Endodermal cell (in vitro differentiated cells): ENCODE measurements at regions not wholly inside any gene's neighbourhood (a gene's known extent, or its start where the extent isn't known, plus 50 kb on each side); places are given as distances from the start of the nearest gene placed in this dataset.

ENCODE experiments used
- DNase-seq: peaks from one replicate; pipeline ENCODE4 v3.0.0-alpha.2; 2017
- H3K27ac ChIP-seq: 2 replicates; pipeline ENCODE4 v1.5.1; 2013; ENCODE audit warnings: mild to moderate bottlenecking, low read depth, low read length, moderate library complexity
- H3K27me3 ChIP-seq: 2 replicates; pipeline ENCODE4 v1.6.1; 2013; ENCODE audit warnings: mild to moderate bottlenecking, low read length, moderate library complexity; ENCODE audit not compliant: insufficient read depth, control insufficient read depth, poor library complexity, severe bottlenecking
- H3K36me3 ChIP-seq: 2 replicates; pipeline ENCODE4 v1.7.0; 2013; ENCODE audit warnings: mild to moderate bottlenecking, low read length, moderate library complexity; ENCODE audit not compliant: control insufficient read depth, insufficient read depth
- H3K4me1 ChIP-seq: one replicate; pipeline ENCODE4 v1.7.0; 2013; ENCODE audit warnings: low read length; ENCODE audit not compliant: control insufficient read depth, insufficient read depth
- H3K4me3 ChIP-seq: 2 replicates; pipeline ENCODE4 v1.5.1; 2013; ENCODE audit warnings: mild to moderate bottlenecking, low read length, moderate library complexity
- H3K9ac ChIP-seq: 2 replicates; pipeline ENCODE4 v1.6.1; 2013; ENCODE audit warnings: mild to moderate bottlenecking, low read length, moderate library complexity; ENCODE audit not compliant: poor library complexity, severe bottlenecking; ENCODE audit errors: extremely low read depth
- H3K9me3 ChIP-seq: 2 replicates; pipeline ENCODE4 v1.6.1; 2013; ENCODE audit warnings: mild to moderate bottlenecking, low read length, moderate library complexity; ENCODE audit not compliant: control insufficient read depth
- H3K27ac Mint-ChIP-seq: 2 replicates; pipeline ENCODE4 v1.8.0; 2020; ENCODE audit warnings: mixed read lengths
- H3K27me3 Mint-ChIP-seq: 2 replicates; pipeline ENCODE4 v1.8.0; 2021; ENCODE audit warnings: mild to moderate bottlenecking, mixed read lengths; ENCODE audit not compliant: insufficient read depth
- H3K36me3 Mint-ChIP-seq: 2 replicates; pipeline ENCODE4 v1.8.0; 2020; ENCODE audit warnings: low read depth, mixed read lengths
- H3K4me1 Mint-ChIP-seq: 2 replicates; pipeline ENCODE4 v1.8.0; 2020; ENCODE audit warnings: mixed read lengths
- H3K4me3 Mint-ChIP-seq: 2 replicates; pipeline ENCODE4 v1.8.0; 2020; ENCODE audit warnings: mild to moderate bottlenecking, moderate library complexity, mixed read lengths
- H3K9me3 Mint-ChIP-seq: 2 replicates; pipeline ENCODE4 v1.8.0; 2020; ENCODE audit warnings: mild to moderate bottlenecking, mixed read lengths
- WGBS, 2 experiments: methylation state at CpG; one replicate each; pipeline versions ENCODE4 v1.1.5 to v1.1.7; 2013; ENCODE audit warnings: missing lambda C conversion rate in 2 of 2, mixed read lengths in 1 of 2; ENCODE audit not compliant: insufficient coverage in 1 of 2, insufficient read length in 1 of 2; 5-methylcytosine and 5-hydroxymethylcytosine counted together
- TF ChIP-seq, protein P1 (sequence below): fragments of 200-600 bp; sonication (generic); conservative IDR thresholded peaks from 2 replicates; pipeline ENCODE4 v1.5.0; 2021; ENCODE audit warnings: antibody characterized with exemption, mild to moderate bottlenecking

DNA sequence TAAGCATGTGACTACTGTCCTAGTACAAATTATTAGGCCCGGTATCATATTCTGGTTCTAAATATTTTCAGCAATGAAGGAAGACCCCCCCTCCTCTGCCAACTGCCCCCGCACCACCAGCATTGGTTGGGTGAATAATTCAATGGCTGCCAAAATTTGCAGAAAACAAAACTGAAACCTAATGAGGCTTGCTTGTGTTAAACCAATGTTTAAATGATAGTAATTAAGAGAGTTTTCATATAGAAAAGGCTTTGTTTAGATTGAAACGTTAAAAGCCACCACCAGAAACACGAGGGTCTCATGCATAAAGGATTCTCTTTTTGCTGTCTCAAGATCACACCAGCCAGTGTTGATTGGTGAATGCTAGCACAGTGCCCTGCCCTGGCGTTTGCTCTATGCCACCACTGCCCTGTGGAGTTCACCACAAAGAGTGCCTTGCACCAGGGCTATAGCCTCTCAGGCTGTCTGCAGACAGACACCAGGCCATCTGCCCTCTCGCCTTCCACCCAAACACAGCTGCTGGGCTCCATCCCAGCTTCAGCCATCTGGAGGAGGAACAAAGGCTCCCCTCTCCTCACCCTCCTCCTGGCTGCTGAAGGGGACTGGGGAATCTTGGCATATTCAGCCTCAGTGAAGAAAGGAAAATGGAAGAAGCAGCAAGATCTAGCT is 200.3 kb upstream of the PFN2 start:
- H3K27ac Mint-ChIP-seq = no peak overlapping the region
- H3K9me3 Mint-ChIP-seq = no peaks in the 10 kb centered on the region
- H3K27me3 Mint-ChIP-seq = peaks cover 13% of the 10 kb centered on the region
- Histone ChIP-seq H3K4me1 (peaks cover 8% of the 10 kb centered on the region), H3K4me3 (no peak overlapping the region), H3K27ac (peak overlapping the region; percentile 28), H3K36me3 (no peaks in the 10 kb centered on the region), H3K9me3 (no peaks in the 10 kb centered on the region), H3K27me3 (no peaks in the 10 kb centered on the region), H3K9ac (no peak overlapping the region)
- no peak for DNase-seq
- WGBS, 2 experiments = 78 to 85% methylated on average over 4 to 6 of the region's 6 CpGs
- H3K4me1 Mint-ChIP-seq = peaks cover 12% of the 10 kb centered on the region
- H3K36me3 Mint-ChIP-seq = no peaks in the 10 kb centered on the region
- TF ChIP-seq, protein P1, sequence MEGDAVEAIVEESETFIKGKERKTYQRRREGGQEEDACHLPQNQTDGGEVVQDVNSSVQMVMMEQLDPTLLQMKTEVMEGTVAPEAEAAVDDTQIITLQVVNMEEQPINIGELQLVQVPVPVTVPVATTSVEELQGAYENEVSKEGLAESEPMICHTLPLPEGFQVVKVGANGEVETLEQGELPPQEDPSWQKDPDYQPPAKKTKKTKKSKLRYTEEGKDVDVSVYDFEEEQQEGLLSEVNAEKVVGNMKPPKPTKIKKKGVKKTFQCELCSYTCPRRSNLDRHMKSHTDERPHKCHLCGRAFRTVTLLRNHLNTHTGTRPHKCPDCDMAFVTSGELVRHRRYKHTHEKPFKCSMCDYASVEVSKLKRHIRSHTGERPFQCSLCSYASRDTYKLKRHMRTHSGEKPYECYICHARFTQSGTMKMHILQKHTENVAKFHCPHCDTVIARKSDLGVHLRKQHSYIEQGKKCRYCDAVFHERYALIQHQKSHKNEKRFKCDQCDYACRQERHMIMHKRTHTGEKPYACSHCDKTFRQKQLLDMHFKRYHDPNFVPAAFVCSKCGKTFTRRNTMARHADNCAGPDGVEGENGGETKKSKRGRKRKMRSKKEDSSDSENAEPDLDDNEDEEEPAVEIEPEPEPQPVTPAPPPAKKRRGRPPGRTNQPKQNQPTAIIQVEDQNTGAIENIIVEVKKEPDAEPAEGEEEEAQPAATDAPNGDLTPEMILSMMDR = no peak
- no peak overlapping the region for H3K4me3 Mint-ChIP-seq

DNA sequence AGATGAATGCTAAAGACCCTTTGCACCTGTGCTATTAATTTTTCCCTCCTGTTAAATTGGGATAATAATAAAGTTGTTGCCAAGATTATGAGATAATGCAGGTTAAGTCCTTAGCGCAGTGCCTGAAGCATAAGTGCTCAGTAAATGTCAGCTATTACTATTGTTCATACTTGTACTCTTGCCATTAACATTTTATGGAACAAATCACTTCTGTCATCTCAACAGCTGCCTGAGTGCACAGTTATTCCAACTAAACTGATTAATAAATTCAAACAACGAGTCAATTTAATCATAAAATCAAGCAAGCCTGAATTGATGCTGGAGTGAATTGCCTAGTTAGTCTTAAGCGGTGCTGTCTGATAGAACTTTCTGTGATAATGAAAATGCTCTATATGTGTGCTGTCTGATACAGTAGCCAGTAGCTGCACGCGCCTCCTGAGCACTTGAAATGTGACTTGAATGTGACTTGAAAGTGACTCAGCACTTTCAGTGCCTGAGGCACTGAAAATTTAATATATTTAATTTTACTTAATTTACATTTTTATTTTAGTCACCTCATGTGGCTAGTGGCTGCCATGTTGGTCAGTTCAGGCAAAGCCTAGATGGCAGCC is 198.7 kb upstream of the PFN2 start:
- 50 to 78% methylated on average over 2 to 5 of the region's 5 CpGs for WGBS, 2 experiments
- no peak overlapping the region for H3K4me3 ChIP-seq
- no peak overlapping the region for H3K9ac ChIP-seq
- H3K27ac ChIP-seq = no peak overlapping the region
- no peaks in the 10 kb centered on the region for H3K27me3 ChIP-seq
- H3K4me3 Mint-ChIP-seq = no peak overlapping the region
- DNase-seq = no peak
- H3K9me3 ChIP-seq = no peaks in the 10 kb centered on the region
- no peaks in the 10 kb centered on the region for H3K9me3 Mint-ChIP-seq
- peaks cover 13% of the 10 kb centered on the region for H3K27me3 Mint-ChIP-seq
- no peaks in the 10 kb centered on the region for H3K36me3 ChIP-seq
- H3K4me1 Mint-ChIP-seq = peaks cover 25% of the 10 kb centered on the region
- no peaks in the 10 kb centered on the region for H3K36me3 Mint-ChIP-seq
- no peak overlapping the region for H3K27ac Mint-ChIP-seq
- peaks cover 8% of the 10 kb centered on the region for H3K4me1 ChIP-seq
- TF ChIP-seq, protein P1 = no peak

DNA sequence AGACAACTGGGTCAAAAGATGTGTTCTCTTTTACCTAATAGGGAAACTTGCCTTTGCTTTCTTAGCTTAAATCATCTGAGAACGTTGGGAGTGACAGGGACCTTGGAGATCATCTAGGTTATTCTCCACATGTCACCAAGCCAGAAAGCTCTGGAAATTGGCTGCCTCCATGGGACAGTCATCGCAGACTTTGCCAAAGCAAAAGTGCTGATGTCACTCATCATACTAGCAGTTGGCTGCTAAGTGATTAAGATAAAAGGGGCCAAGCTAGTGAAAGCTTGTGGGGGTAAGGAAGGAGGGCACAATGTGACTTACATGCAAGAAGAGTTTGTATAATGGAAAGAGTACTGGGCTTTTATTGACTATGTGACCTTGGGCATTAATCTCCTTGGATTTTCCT is 198.0 kb upstream of the PFN2 start:
- Mint-ChIP-seq H3K4me1 (peaks cover 24% of the 10 kb centered on the region), H3K27me3 (peaks cover 13% of the 10 kb centered on the region), H3K27ac (no peak overlapping the region), H3K4me3 (no peak overlapping the region), H3K9me3 (no peaks in the 10 kb centered on the region), H3K36me3 (no peaks in the 10 kb centered on the region)
- Histone ChIP-seq H3K27ac (no peak overlapping the region), H3K4me3 (no peak overlapping the region), H3K4me1 (peaks cover 8% of the 10 kb centered on the region), H3K9me3 (no peaks in the 10 kb centered on the region), H3K27me3 (no peaks in the 10 kb centered on the region), H3K9ac (no peak overlapping the region), H3K36me3 (no peaks in the 10 kb centered on the region)
- no peak for DNase-seq
- TF ChIP-seq, protein P1 = no peak
- WGBS, 2 experiments = 85 to 88% methylated on average over 2 of the region's 2 CpGs
